ENCODE measurements at regions not wholly inside any gene's neighbourhood (a gene's known extent, or its start where the extent isn't known, plus 50 kb on each side); places are given as distances from the start of the nearest gene placed in this dataset.

- no peak for TF ChIP-seq CTCF (conservative IDR thresholded peaks at IDR 0.05; ENCODE audit: low read depth, low read length)
- TF ChIP-seq RAD21 (IDR thresholded peaks at IDR 0.05; ENCODE audit: low read length), result no peak
- no peak for TF ChIP-seq POLR2A (IDR thresholded peaks at IDR 0.05; ENCODE audit: low read depth, low read length)
- TF ChIP-seq USF2 (IDR thresholded peaks at IDR 0.05; ENCODE audit: low read depth, low read length), result no peak
- no peak for TF ChIP-seq RFX5 (IDR thresholded peaks at IDR 0.05; ENCODE audit: low read depth, low read length)
- no peak for TF ChIP-seq ELK1 (IDR thresholded peaks at IDR 0.05; ENCODE audit: borderline replicate concordance, low read depth, low read length)
- no peak for TF ChIP-seq NFE2L2 (IDR thresholded peaks at IDR 0.05; ENCODE audit: low read depth, low read length)
These were observed 121.9 kb upstream of the IVNS1ABP start for GRCh38 chr1:185438936-185439335.

Measured in IMR-90 (cell line).